ENCODE measurements at regions not wholly inside any gene's neighbourhood (a gene's known extent, or its start where the extent isn't known, plus 50 kb on each side); places are given as distances from the start of the nearest gene placed in this dataset.
"Not testable (repeated sequence)": the region's sequence is repeated elsewhere in the genome, so short reads cannot be mapped to it uniquely, and the experiment has no call there.

DNA sequence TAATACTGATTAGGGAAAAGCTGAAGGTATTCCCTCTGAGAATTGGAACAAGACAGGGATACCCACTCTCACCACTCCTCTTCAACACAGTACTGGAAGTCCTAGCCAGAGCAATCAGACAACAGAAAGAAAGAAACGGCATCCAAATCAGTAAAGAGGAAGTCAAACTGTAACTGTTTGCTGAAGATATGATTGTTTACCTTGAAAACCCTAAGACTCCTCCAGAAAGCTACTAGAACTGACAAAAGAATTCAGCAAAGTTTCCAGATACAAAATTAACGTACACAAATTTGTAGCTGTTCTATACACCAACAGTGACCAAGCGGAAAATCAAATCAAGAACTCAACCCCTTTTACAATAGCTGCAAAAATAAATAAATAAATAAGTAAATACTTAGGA, 78.6 kb downstream of the EXTL2 start:
- H3K27me3 ChIP-seq (ENCODE audit: low read length): no peaks in the 10 kb centered on the region
- H3K9ac ChIP-seq (ENCODE audit: low read length): no peak overlapping the region
- H3K79me2 ChIP-seq (ENCODE audit: low read length): no peaks in the 10 kb centered on the region
- no peaks in the 10 kb centered on the region for H4K20me1 ChIP-seq (ENCODE audit: low read length)
- H3K4me2 ChIP-seq (ENCODE audit: low read length): no peak overlapping the region
- intact Hi-C loops (cut with micrococcal nuclease): no loop called here
- H3K4me1 ChIP-seq (ENCODE audit: insufficient read depth, low read length): no peaks in the 10 kb centered on the region
- no peak overlapping the region for H3K4me3 ChIP-seq (ENCODE audit: low read length)
- no peaks in the 10 kb centered on the region for H3K9me2 ChIP-seq (replicated peaks; ENCODE audit: low read length)
- ChIA-PET CTCF (no interaction called here), POLR2A (ENCODE audit: unreplicated experiment) (no interaction called here)
- no peaks in the 10 kb centered on the region for H3K9me3 ChIP-seq (ENCODE audit: low read length)
- no peaks in the 10 kb centered on the region for H3K36me3 ChIP-seq (ENCODE audit: low read depth, low read length)
- H2AFZ ChIP-seq (ENCODE audit: low read length): no peak overlapping the region
- DNase-seq (no peak), ATAC-seq (no peak)
- H3K27ac ChIP-seq (ENCODE audit: low read length): no peak overlapping the region
- TF ChIP-seq EZH2phosphoT487 (IDR thresholded peaks at IDR 0.05; ENCODE audit: borderline replicate concordance, low read length) (no peak), CTCF (conservative IDR thresholded peaks at IDR 0.05; ENCODE audit: low read depth, low read length) (no peak)
- no TSS peak for BruUV-seq (replicated peaks)
- no peaks in the 10 kb centered on the region for H3F3A ChIP-seq (ENCODE audit: low read length, unreplicated experiment)

- CTCF ChIA-PET: interaction anchor here (0.6 kb wide), 1 partner anchor 49 kb away, joined by 4 read pairs; no protein-coding TSS in a partner anchor
Measured at GRCh38 chr1:100820195-100820594, 74.4 kb downstream of the EXTL2 start.

DNA sequence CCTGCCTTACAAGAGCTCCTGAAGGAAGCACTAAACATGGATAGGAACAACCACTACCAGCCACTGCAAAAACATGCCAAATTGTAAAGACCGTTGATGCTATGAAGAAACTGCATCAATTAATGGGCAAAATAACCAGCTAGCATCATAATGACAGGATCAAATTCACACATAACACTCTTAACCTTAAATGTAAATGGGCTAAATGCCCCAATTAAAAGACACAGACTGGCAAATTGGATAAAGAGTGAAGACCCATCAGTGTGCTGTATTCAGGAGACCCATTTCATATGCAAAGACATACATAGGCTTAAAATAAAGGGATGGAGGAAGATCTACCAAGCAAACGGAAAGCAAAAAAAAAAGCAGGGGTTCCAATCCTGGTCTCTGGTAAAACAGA, 72.7 kb downstream of the EXTL2 start:
- DNase-seq; H4K20me1 ChIP-seq (ENCODE audit: low read length); H2AFZ ChIP-seq (ENCODE audit: low read length); H3F3A ChIP-seq (ENCODE audit: low read length, unreplicated experiment); intact Hi-C loops (cut with micrococcal nuclease); H3K27ac ChIP-seq (ENCODE audit: low read length); POLR2A ChIA-PET (ENCODE audit: unreplicated experiment); H3K4me1 ChIP-seq (ENCODE audit: insufficient read depth, low read length); H3K9me3 ChIP-seq (ENCODE audit: low read length); H3K4me2 ChIP-seq (ENCODE audit: low read length); ATAC-seq; H3K36me3 ChIP-seq (ENCODE audit: low read depth, low read length); H3K27me3 ChIP-seq (ENCODE audit: low read length); H3K79me2 ChIP-seq (ENCODE audit: low read length); H3K9ac ChIP-seq (ENCODE audit: low read length); H3K4me3 ChIP-seq (ENCODE audit: low read length); BruUV-seq (replicated peaks); H3K9me2 ChIP-seq (replicated peaks; ENCODE audit: low read length); CTCF ChIA-PET: not testable (repeated sequence)

More at GRCh38 chr1:100820195-100820594, 74.4 kb downstream of the EXTL2 start:
- H3K9me3 ChIP-seq (ENCODE audit: low read length); H2AFZ ChIP-seq (ENCODE audit: low read length); H3K4me3 ChIP-seq (ENCODE audit: low read length); BruUV-seq (replicated peaks); H3K4me2 ChIP-seq (ENCODE audit: low read length); H3K27me3 ChIP-seq (ENCODE audit: low read length); DNase-seq; POLR2A ChIA-PET (ENCODE audit: unreplicated experiment); H3K9me2 ChIP-seq (replicated peaks; ENCODE audit: low read length); H3K27ac ChIP-seq (ENCODE audit: low read length); H3K79me2 ChIP-seq (ENCODE audit: low read length); ATAC-seq; H3K36me3 ChIP-seq (ENCODE audit: low read depth, low read length); intact Hi-C loops (cut with micrococcal nuclease); H3K4me1 ChIP-seq (ENCODE audit: insufficient read depth, low read length); H4K20me1 ChIP-seq (ENCODE audit: low read length); H3K9ac ChIP-seq (ENCODE audit: low read length); H3F3A ChIP-seq (ENCODE audit: low read length, unreplicated experiment): not testable (repeated sequence)
